Ascending aorta (tissue), 2 donors: ENCODE measurements at regions not wholly inside any gene's neighbourhood (a gene's known extent, or its start where the extent isn't known, plus 50 kb on each side); places are given as distances from the start of the nearest gene placed in this dataset.
"Not testable (repeated sequence)": the region's sequence is repeated elsewhere in the genome, so short reads cannot be mapped to it uniquely, and the experiment has no call there.

ENCODE experiments used
- DNase-seq, 2 donors: peaks; one replicate each; pipeline ENCODE4 v3.0.0-alpha.2; 2019; ENCODE audit warnings: low spot score in 2 of 2
- H3K27ac ChIP-seq, 2 donors: fragments of 200-600 bp; sonication (generic); one replicate each; pipeline ENCODE4 v1.5.1; 2016 to 2017; ENCODE audit warnings: mild to moderate bottlenecking in 1 of 2
- H3K27me3 ChIP-seq: fragments of 200-600 bp; sonication (generic); one replicate; pipeline ENCODE4 v1.5.1; 2017
- H3K36me3 ChIP-seq, 2 donors: fragments of 200-600 bp; sonication (generic); one replicate each; pipeline ENCODE4 v1.5.1; 2016
- H3K4me1 ChIP-seq, 2 donors: fragments of 200-600 bp; sonication (generic); one replicate each; pipeline ENCODE4 v1.5.1; 2016 to 2017; ENCODE audit warnings: mild to moderate bottlenecking in 1 of 2
- H3K4me3 ChIP-seq, 2 donors: fragments of 200-600 bp; sonication (generic); one replicate each; pipeline ENCODE4 v1.5.1; 2016 to 2017; ENCODE audit warnings: mild to moderate bottlenecking in 1 of 2
- H3K9me3 ChIP-seq, 2 donors: fragments of 200-600 bp; sonication (generic); one replicate each; pipeline ENCODE4 v1.5.1; 2016
- intact Hi-C: fragments of 100-400 bp; cut with DNase I; formaldehyde crosslinking; loops from one replicate; pipeline ENCODE4 v1.15.1; 2023
- TF ChIP-seq, protein P1 (sequence below), 3 experiments: fragments of 200-600 bp in 2 of 3; fragments of 450-650 bp in 1 of 3; sonication (generic) in 2 of 3; IDR thresholded peaks; one replicate each; pipeline ENCODE4 v1.5.1; 2016 to 2019; ENCODE audit warnings: antibody characterized with exemption in 3 of 3, mild to moderate bottlenecking in 1 of 3, moderate library complexity in 1 of 3

- Histone ChIP-seq H3K4me3 (no peak overlapping the region), H3K36me3 (no peaks in the 10 kb centered on the region), H3K27me3 (no peaks in the 10 kb centered on the region), H3K27ac (no peak overlapping the region), H3K9me3 (peaks cover 14 to 31% of the 10 kb centered on the region in 2 donors), H3K4me1 (no peaks in the 10 kb centered on the region)
- TF ChIP-seq, protein P1, sequence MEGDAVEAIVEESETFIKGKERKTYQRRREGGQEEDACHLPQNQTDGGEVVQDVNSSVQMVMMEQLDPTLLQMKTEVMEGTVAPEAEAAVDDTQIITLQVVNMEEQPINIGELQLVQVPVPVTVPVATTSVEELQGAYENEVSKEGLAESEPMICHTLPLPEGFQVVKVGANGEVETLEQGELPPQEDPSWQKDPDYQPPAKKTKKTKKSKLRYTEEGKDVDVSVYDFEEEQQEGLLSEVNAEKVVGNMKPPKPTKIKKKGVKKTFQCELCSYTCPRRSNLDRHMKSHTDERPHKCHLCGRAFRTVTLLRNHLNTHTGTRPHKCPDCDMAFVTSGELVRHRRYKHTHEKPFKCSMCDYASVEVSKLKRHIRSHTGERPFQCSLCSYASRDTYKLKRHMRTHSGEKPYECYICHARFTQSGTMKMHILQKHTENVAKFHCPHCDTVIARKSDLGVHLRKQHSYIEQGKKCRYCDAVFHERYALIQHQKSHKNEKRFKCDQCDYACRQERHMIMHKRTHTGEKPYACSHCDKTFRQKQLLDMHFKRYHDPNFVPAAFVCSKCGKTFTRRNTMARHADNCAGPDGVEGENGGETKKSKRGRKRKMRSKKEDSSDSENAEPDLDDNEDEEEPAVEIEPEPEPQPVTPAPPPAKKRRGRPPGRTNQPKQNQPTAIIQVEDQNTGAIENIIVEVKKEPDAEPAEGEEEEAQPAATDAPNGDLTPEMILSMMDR (IDR thresholded peaks at IDR 0.05) = no peak
- intact Hi-C loops = no loop called here
- peak in 1 of 2 donors; percentile 48 for DNase-seq
These were observed 583.9 kb downstream of the ALG10 start for GRCh38 chr12:34605955-34606748.

- no peaks in the 10 kb centered on the region for H3K4me1 ChIP-seq
- DNase-seq = peak in 1 of 2 donors; percentile 52
- H3K4me3 ChIP-seq = no peak overlapping the region
- no peaks in the 10 kb centered on the region for H3K36me3 ChIP-seq
- no peak overlapping the region for H3K27ac ChIP-seq
- intact Hi-C loops = no loop called here
- TF ChIP-seq, protein P1 (IDR thresholded peaks at IDR 0.05) = no peak
- H3K9me3 ChIP-seq = peaks cover 14 to 31% of the 10 kb centered on the region in 2 donors
- H3K27me3 ChIP-seq = no peaks in the 10 kb centered on the region
These were observed 584.6 kb downstream of the ALG10 start for GRCh38 chr12:34606749-34607519.

DNA sequence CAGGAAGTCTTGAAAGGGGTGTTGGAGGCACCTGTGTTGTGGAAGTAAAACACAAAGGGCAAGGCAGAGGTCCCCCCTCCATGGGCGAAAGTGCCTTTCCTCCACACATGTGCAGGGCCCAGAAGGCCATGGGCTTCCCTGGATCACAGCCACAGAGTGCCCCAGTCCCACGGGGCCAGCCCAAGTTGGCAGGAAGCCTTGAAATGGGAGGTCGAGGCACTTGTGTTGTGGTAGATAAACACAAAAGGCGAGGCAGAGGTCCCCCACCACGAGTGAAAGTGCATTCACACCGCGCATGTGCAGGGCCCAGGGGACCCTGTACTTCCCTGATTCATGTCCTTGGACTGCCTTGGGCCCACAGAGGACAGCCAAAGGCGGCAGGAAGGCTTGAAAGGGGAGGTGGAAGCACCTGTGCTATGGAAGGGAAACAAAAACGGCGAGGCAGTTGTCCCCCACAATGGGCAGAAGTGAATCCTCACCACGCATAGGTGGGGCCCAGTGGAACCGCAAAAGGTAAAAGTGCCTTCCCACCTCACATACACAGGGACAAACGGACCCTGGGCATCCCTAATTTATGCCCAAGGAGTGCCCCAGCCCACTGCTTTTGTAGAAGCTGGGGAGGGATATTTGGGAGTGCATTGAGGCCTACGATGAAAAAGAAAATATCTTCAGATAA, 585.4 kb downstream of the ALG10 start:
- TF ChIP-seq, protein P1 (IDR thresholded peaks at IDR 0.05) = no peak
- peaks cover 14 to 31% of the 10 kb centered on the region in 2 donors for H3K9me3 ChIP-seq
- intact Hi-C loops = no loop called here
- H3K4me3 ChIP-seq = no peak overlapping the region
- no peak for DNase-seq
- H3K27me3 ChIP-seq = no peaks in the 10 kb centered on the region
- no peak overlapping the region for H3K27ac ChIP-seq
- no peaks in the 10 kb centered on the region for H3K36me3 ChIP-seq
- H3K4me1 ChIP-seq = no peaks in the 10 kb centered on the region

- H3K27ac ChIP-seq, H3K4me1 ChIP-seq, H3K4me3 ChIP-seq, H3K27me3 ChIP-seq, DNase-seq, H3K36me3 ChIP-seq, intact Hi-C loops: not testable (repeated sequence)
- peaks cover 7 to 46% of the 10 kb centered on the region in 2 donors for H3K9me3 ChIP-seq
These were observed 591.7 kb downstream of the ALG10 start for GRCh38 chr12:34613988-34614387.

GRCh38 chr12:34625116-34625515, 602.8 kb downstream of the ALG10 start:
- intact Hi-C loops = no loop called here
- DNase-seq = no peak

More at GRCh38 chr12:34625116-34625515, 602.8 kb downstream of the ALG10 start:
- Histone ChIP-seq H3K27me3 (no peaks in the 10 kb centered on the region), H3K4me3 (no peak overlapping the region), H3K9me3 (peaks cover 0 to 5% of the 10 kb centered on the region in 2 donors), H3K36me3 (no peaks in the 10 kb centered on the region), H3K4me1 (no peaks in the 10 kb centered on the region), H3K27ac (no peak overlapping the region)
- TF ChIP-seq, protein P1 (IDR thresholded peaks at IDR 0.05) = no peak
